Erythroblast (primary cell): ENCODE measurements at regions not wholly inside any gene's neighbourhood (a gene's known extent, or its start where the extent isn't known, plus 50 kb on each side); places are given as distances from the start of the nearest gene placed in this dataset.
"Not testable (repeated sequence)": the region's sequence is repeated elsewhere in the genome, so short reads cannot be mapped to it uniquely, and the experiment has no call there.

Source experiments
- DNase-seq, 2 experiments: peaks; one replicate each; lab custom pipeline; 2025; lab: John Stamatoyannopoulos, UW
- GATA1 ChIP-seq: IDR thresholded peaks from 2 replicates; pipeline ENCODE4 v1.6.1; 2011; ENCODE audit warnings: low read depth, mild to moderate bottlenecking, control low read depth, low read length, moderate library complexity
- POLR2A ChIP-seq: IDR thresholded peaks from 2 replicates; pipeline ENCODE4 v1.6.1; 2011; ENCODE audit warnings: mild to moderate bottlenecking, low read length

- TF ChIP-seq POLR2A = no peak
- TF ChIP-seq GATA1 = no peak
- no peak for DNase-seq
These were observed 981.1 kb downstream of the SLC6A15 start for GRCh38 chr12:83931451-83931850.

GRCh38 chr12:83929792-83930191 lies 982.8 kb downstream of the SLC6A15 start:
- not testable (repeated sequence) for DNase-seq

GRCh38 chr12:83920821-83921547 lies 991.6 kb downstream of the SLC6A15 start:
- TF ChIP-seq POLR2A (no peak), GATA1 (no peak)
- DNase-seq = no peak

- no peak for DNase-seq
- TF ChIP-seq POLR2A = no peak
- no peak for TF ChIP-seq GATA1
These were observed 993.5 kb downstream of the SLC6A15 start for GRCh38 chr12:83919081-83919480.

- TF ChIP-seq POLR2A = no peak
- TF ChIP-seq GATA1 = no peak
- DNase-seq = no peak
These were observed 1008.4 kb downstream of the SLC6A15 start for GRCh38 chr12:83904175-83904574.

GRCh38 chr12:83896416-83896815 lies 1016.2 kb downstream of the SLC6A15 start:
- DNase-seq = no peak
- TF ChIP-seq POLR2A (no peak), GATA1 (no peak)

- no peak for DNase-seq
These were observed 1019.5 kb downstream of the SLC6A15 start for GRCh38 chr12:83893101-83893500.

GRCh38 chr12:83889745-83890144 lies 1022.9 kb downstream of the SLC6A15 start:
- TF ChIP-seq POLR2A = no peak
- no peak for TF ChIP-seq GATA1
- no peak for DNase-seq

More at GRCh38 chr12:83893101-83893500, 1019.5 kb downstream of the SLC6A15 start:
- no peak for TF ChIP-seq POLR2A
- TF ChIP-seq GATA1 = no peak

- TF ChIP-seq POLR2A = no peak
- TF ChIP-seq GATA1 = no peak
- no peak for DNase-seq
These were observed 1026.1 kb downstream of the SLC6A15 start for GRCh38 chr12:83886479-83886878.

- DNase-seq = not testable (repeated sequence)
These were observed 1041.5 kb downstream of the SLC6A15 start for GRCh38 chr12:83870921-83871599.

- no peak for DNase-seq
- TF ChIP-seq POLR2A (no peak), GATA1 (no peak)
These were observed 1046.1 kb downstream of the SLC6A15 start for GRCh38 chr12:83866477-83866876.

- TF ChIP-seq POLR2A (no peak), GATA1 (no peak)
- DNase-seq = no peak
These were observed 1047.2 kb downstream of the SLC6A15 start for GRCh38 chr12:83865431-83865830.

GRCh38 chr12:83864054-83864453 lies 1048.5 kb downstream of the SLC6A15 start:
- no peak for DNase-seq
- TF ChIP-seq POLR2A = no peak
- no peak for TF ChIP-seq GATA1

GRCh38 chr12:83859021-83859420 lies 1053.6 kb downstream of the SLC6A15 start:
- no peak for DNase-seq
- no peak for TF ChIP-seq GATA1
- no peak for TF ChIP-seq POLR2A

- TF ChIP-seq GATA1 (no peak), POLR2A (no peak)
- no peak for DNase-seq
These were observed 1055.8 kb downstream of the SLC6A15 start for GRCh38 chr12:83856803-83857202.
